Neuronal stem cell (in vitro differentiated cells): ENCODE measurements at regions not wholly inside any gene's neighbourhood (a gene's known extent, or its start where the extent isn't known, plus 50 kb on each side); places are given as distances from the start of the nearest gene placed in this dataset. TPM values are rescaled to one million over a fixed set of nuclear protein-coding genes. Genes with fewer than 3 reads are reported as not detected.

Source experiments
- DNase-seq: peaks from one replicate; pipeline ENCODE4 v3.0.0-alpha.2; 2013; ENCODE audit warnings: low spot score
- H2AFZ ChIP-seq: one replicate; pipeline ENCODE4 v1.6.1; 2013; ENCODE audit warnings: mild to moderate bottlenecking, low read length, inconsistent platforms
- H2AK5ac ChIP-seq: 2 replicates; pipeline ENCODE4 v1.6.1; 2013; ENCODE audit warnings: low read depth, mild to moderate bottlenecking, inconsistent platforms, low read length, moderate library complexity, mixed read lengths
- H2BK120ac ChIP-seq: 2 replicates; pipeline ENCODE4 v1.6.1; 2013; ENCODE audit warnings: low read depth, mild to moderate bottlenecking, inconsistent platforms, low read length, moderate library complexity, mixed read lengths
- H2BK12ac ChIP-seq: one replicate; pipeline ENCODE4 v1.6.1; 2013; ENCODE audit warnings: low read length, inconsistent platforms
- H2BK15ac ChIP-seq: 2 replicates; pipeline ENCODE4 v1.6.1; 2013; ENCODE audit warnings: mild to moderate bottlenecking, low read length, inconsistent platforms, mixed read lengths
- H2BK5ac ChIP-seq: one replicate; pipeline ENCODE4 v1.6.1; 2013; ENCODE audit warnings: inconsistent platforms, mild to moderate bottlenecking, low read length, moderate library complexity
- H3K14ac ChIP-seq: one replicate; pipeline ENCODE4 v1.6.1; 2013; ENCODE audit warnings: low read length, inconsistent platforms
- H3K18ac ChIP-seq: 2 replicates; pipeline ENCODE4 v1.6.1; 2013; ENCODE audit warnings: low read length, inconsistent platforms
- H3K23ac ChIP-seq: 2 replicates; pipeline ENCODE4 v1.6.1; 2013; ENCODE audit warnings: low read depth, mild to moderate bottlenecking, mixed read lengths, low read length, inconsistent platforms; ENCODE audit not compliant: poor library complexity
- H3K27ac ChIP-seq: replicated peaks from 3 replicates; pipeline ENCODE4 v1.5.1; 2013; ENCODE audit warnings: low read length, inconsistent platforms
- H3K27me3 ChIP-seq, 3 experiments: 2 replicates each; pipeline ENCODE4 v1.6.1; 2013; ENCODE audit warnings: low read length in 3 of 3, mild to moderate bottlenecking in 2 of 3, inconsistent platforms in 1 of 3, low read depth in 1 of 3, mixed read lengths in 1 of 3, moderate library complexity in 1 of 3; ENCODE audit not compliant: control insufficient read depth in 3 of 3, insufficient read depth in 3 of 3
- H3K36me3 ChIP-seq, 2 donors: replicated peaks in 1 of 2; 2 replicates each; pipeline ENCODE4 v1.6.1; 2013; ENCODE audit warnings: low read length in 2 of 2; ENCODE audit not compliant: control insufficient read depth in 2 of 2, insufficient read depth in 2 of 2
- H3K4ac ChIP-seq: 2 replicates; pipeline ENCODE4 v1.6.1; 2013; ENCODE audit warnings: inconsistent platforms, mild to moderate bottlenecking, low read length, moderate library complexity
- H3K4me1 ChIP-seq, 2 donors: 1 replicate in 1 of 2; 2 replicates in 1 of 2; pipeline ENCODE4 v1.6.1; 2013; ENCODE audit warnings: low read length in 2 of 2, low read depth in 1 of 2; ENCODE audit not compliant: control insufficient read depth in 2 of 2, insufficient read depth in 1 of 2
- H3K4me2 ChIP-seq: one replicate; pipeline ENCODE4 v1.6.1; 2013; ENCODE audit warnings: mild to moderate bottlenecking, low read length, inconsistent platforms; ENCODE audit not compliant: insufficient read depth, poor library complexity, severe bottlenecking
- H3K4me3 ChIP-seq, 2 donors: 2 replicates each; pipeline ENCODE4 v1.5.1; 2013; ENCODE audit warnings: low read length in 2 of 2, mild to moderate bottlenecking in 2 of 2, inconsistent platforms in 1 of 2, moderate library complexity in 1 of 2
- H3K79me1 ChIP-seq: one replicate; pipeline ENCODE4 v1.6.1; 2013; ENCODE audit warnings: low read depth, mild to moderate bottlenecking, inconsistent platforms, low read length, moderate library complexity
- H3K9ac ChIP-seq: one replicate; pipeline ENCODE4 v1.6.1; 2013; ENCODE audit warnings: mild to moderate bottlenecking, low read depth, low read length, inconsistent platforms; ENCODE audit not compliant: poor library complexity
- H3K9me3 ChIP-seq, 2 donors: replicated peaks in 1 of 2; 2 replicates each; pipeline versions ENCODE3 to v1.6.1; 2013; ENCODE audit warnings: low read length in 2 of 2, mild to moderate bottlenecking in 2 of 2, inconsistent platforms in 1 of 2, low read depth in 1 of 2, mixed read lengths in 1 of 2, moderate library complexity in 1 of 2; ENCODE audit not compliant: control insufficient read depth in 2 of 2, insufficient read depth in 1 of 2
- H4K8ac ChIP-seq: one replicate; pipeline ENCODE4 v1.6.1; 2013; ENCODE audit warnings: low read depth, mild to moderate bottlenecking, inconsistent platforms, low read length, moderate library complexity
- H4K91ac ChIP-seq: one replicate; pipeline ENCODE4 v1.6.1; 2013; ENCODE audit warnings: low read length, low read depth, mild to moderate bottlenecking, inconsistent platforms; ENCODE audit not compliant: poor library complexity
- WGBS, 2 donors: extraction: QIAGEN DNeasy Blood & Tissue Kit; methylation state at CpG; one replicate each; pipeline ENCODE4 v1.1.7; 2013; ENCODE audit warnings: missing lambda C conversion rate in 2 of 2, mixed read lengths in 1 of 2; ENCODE audit not compliant: insufficient read length in 2 of 2, insufficient replicate concordance in 1 of 2; ENCODE audit errors: extremely low coverage in 2 of 2; 5-methylcytosine and 5-hydroxymethylcytosine counted together
- small RNA-seq: library from polyadenylated mRNA; stranded (forward); fragments of <200 nt; extraction: miRNeasy Mini kit (QIAGEN cat#:217004); gene quantifications from one replicate; pipeline ENCODE3, GENCODE V24; 2013; ENCODE audit not compliant: insufficient read depth

GRCh38 chr6:37550191-37550831 is 50.6 kb upstream of the CCDC167 start:
- no peak overlapping the region for H3K9ac ChIP-seq
- H2BK5ac ChIP-seq: no peak overlapping the region
- H3K36me3 ChIP-seq: no peaks in the 10 kb centered on the region
- H3K9me3 ChIP-seq: no peaks in the 10 kb centered on the region
- no peak overlapping the region for H2AFZ ChIP-seq
- no peak overlapping the region for H2BK15ac ChIP-seq
- no peak overlapping the region for H4K8ac ChIP-seq
- H3K23ac ChIP-seq: no peak overlapping the region
- H2BK120ac ChIP-seq: no peak overlapping the region
- H2BK12ac ChIP-seq: no peak overlapping the region
- no peak overlapping the region for H4K91ac ChIP-seq
- no peak overlapping the region for H3K27ac ChIP-seq
- H3K4ac ChIP-seq: no peak overlapping the region
- DNase-seq: no peak
- H3K27me3 ChIP-seq: no peaks in the 10 kb centered on the region
- no peak overlapping the region for H3K14ac ChIP-seq
- peak overlapping the region; percentile 82 for H2AK5ac ChIP-seq
- peaks cover 17 to 28% of the 10 kb centered on the region in 2 donors for H3K4me1 ChIP-seq
- no CpG with 5 or more reads among the region's 12 CpGs for WGBS, 2 donors
- H3K18ac ChIP-seq: peak overlapping the region; percentile 71
- H3K4me2 ChIP-seq: no peak overlapping the region
- no peak overlapping the region for H3K4me3 ChIP-seq
- no peaks in the 10 kb centered on the region for H3K79me1 ChIP-seq

- Histone ChIP-seq H3K4me2 (no peak overlapping the region), H3K9me3 (no peaks in the 10 kb centered on the region), H3K36me3 (no peaks in the 10 kb centered on the region), H3K79me1 (no peaks in the 10 kb centered on the region), H3K9ac (no peak overlapping the region), H2BK12ac (no peak overlapping the region), H3K4ac (no peak overlapping the region), H3K27ac (no peak overlapping the region), H2BK120ac (no peak overlapping the region), H3K18ac (peak overlapping the region; percentile 11), H2AFZ (no peak overlapping the region), H2AK5ac (peak overlapping the region; percentile 82), H3K27me3 (no peaks in the 10 kb centered on the region), H3K14ac (no peak overlapping the region), H3K4me3 (no peak overlapping the region), H3K23ac (no peak overlapping the region), H4K8ac (no peak overlapping the region), H2BK15ac (no peak overlapping the region), H4K91ac (no peak overlapping the region), H2BK5ac (no peak overlapping the region), H3K4me1 (peaks cover 12 to 20% of the 10 kb centered on the region in 2 donors)
- DNase-seq: no peak
- WGBS, 2 donors: no CpG with 5 or more reads among the region's 11 CpGs
Observed at GRCh38 chr6:37549558-37549957, 49.9 kb upstream of the CCDC167 start.

Small RNA genes in the stretch of these regions (small RNA-seq; reads per million reads assigned to genes)
- gene MIR4462: not detected
